Activated effector memory CD4-positive, alpha-beta T cell treated with anti-CD3 and anti-CD28 coated beads, Interleukin-2, amount 50 U/mL, for 16 hours (primary cell): ENCODE measurements at regions not wholly inside any gene's neighbourhood (a gene's known extent, or its start where the extent isn't known, plus 50 kb on each side); places are given as distances from the start of the nearest gene placed in this dataset.

Experiments
- DNase-seq: peaks from one replicate; pipeline ENCODE4 v3.0.0-alpha.2; 2020

GRCh38 chr15:88312941-88313579 is 56.5 kb upstream of the NTRK3 start:
- DNase-seq, result no peak

DNA sequence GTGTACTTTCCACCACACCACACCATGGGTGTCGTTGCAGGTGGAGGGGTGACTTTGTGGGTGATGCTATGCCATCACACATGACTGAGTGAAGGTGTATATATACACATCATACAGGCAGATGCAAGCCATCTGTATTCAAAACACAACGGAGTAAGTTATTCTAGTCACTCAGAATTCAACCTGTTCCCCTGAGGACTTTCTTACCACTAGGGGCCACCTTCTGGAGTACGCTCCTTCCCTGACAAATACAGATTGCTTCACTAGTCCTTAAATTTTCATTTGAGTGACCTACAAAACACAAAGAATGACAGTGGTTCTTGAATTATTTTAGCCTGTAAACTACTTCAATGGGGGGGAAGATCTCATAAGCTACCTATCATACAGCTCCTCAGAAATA is 52.8 kb upstream of the NTRK3 start:
- DNase-seq, result no peak

DNA sequence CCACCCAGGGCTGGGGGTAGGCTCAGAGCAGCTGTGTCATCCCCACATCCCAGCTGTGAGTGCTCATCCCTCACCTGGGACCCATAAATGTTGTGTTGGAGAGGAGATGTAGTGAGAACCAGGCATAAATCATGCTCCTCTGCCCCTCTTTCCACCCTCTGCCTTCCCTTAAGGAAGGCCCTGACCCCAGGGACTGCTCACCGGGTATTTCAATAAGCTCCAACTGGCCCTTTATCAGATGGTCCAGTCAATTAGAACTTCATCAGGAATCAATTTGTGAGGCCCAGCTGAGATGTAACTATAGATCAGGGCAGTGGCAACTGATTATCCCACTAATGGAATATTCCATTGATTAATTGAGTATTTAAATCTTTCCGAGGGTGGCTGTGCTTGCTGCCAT is 50.8 kb upstream of the NTRK3 start:
- DNase-seq, result no peak
